ENCODE measurements at regions not wholly inside any gene's neighbourhood (a gene's known extent, or its start where the extent isn't known, plus 50 kb on each side); places are given as distances from the start of the nearest gene placed in this dataset.

DNA sequence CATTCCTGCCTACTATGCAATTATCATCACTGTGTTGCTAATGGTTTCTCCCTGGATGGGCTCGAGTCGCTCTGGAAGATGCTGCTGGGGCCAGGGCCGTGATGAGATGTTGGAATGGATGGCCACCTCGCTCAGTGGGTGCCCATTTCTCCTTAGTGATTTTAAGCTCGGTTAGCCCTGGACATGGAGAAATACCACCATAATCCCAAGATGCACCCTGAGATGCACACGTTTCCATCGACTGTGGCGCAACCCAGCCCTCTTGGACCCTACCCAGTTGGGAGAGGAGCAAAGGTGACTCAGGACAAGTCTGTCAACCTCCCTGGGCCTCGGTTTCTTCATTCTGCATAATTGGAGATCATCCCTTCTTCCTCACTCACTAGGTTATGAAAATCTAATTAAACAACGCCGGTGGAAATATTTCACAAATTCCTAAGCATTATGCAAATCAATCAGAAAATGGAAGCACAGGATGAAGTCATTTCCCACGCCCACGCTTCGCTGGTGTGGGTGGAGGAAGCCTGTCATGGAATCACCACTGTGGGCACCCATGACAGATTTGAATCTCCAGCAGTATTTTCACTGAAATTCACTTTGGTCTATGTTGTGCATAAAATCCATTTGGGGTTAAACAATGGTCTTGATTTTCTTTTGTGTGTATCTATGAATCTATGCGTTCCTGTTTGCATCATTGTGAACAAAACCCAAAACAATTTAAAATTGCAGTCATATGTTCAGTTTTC is 195.2 kb downstream of the AXIN2 start:
- DNase-seq (ENCODE audit: low read depth in 1 of 2, low spot score in 1 of 2): peak in 1 of 2 donors; percentile 57

DNA sequence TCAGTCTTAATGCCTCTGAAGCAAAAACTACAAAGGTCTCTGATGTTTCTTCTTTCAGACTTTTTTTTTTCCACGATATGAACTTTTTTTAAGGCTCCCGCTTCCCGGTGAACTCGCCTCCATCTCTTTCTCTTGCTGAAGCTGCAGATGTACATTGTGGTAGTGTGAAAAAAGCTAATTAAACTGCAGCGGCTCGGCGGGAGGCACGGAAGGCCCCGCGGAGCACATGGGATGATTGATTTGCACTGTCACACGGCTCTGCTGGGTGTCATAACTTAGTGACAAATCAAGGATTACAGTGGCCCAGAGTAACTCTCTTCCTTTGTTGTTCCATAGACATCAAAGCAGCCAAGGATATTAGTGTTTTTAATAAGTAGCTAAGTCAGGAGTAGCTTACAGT is 196.3 kb downstream of the AXIN2 start:
- no peak for DNase-seq (ENCODE audit: low read depth in 1 of 2, low spot score in 1 of 2)

DNA sequence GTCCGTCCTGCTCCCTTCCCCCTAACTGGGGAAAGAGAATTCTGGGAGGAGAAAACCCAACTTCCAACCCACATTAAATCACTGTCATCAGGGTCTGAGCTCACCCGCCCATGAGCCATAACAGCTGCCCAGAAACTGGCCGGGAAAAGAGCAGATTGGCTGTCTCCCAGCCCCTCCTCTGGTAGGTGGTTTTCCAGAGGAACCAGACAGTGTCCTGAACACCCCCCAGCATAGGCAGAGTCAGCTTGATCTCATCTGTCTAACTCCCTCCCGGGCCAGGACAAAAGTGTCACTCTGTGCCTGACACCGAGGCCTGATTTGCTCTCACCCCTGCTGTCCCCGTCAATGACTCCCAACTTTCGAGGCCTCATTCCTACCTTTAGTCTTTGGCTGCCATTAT is 197.0 kb downstream of the AXIN2 start:
- no peak for DNase-seq (ENCODE audit: low read depth in 1 of 2, low spot score in 1 of 2)

DNA sequence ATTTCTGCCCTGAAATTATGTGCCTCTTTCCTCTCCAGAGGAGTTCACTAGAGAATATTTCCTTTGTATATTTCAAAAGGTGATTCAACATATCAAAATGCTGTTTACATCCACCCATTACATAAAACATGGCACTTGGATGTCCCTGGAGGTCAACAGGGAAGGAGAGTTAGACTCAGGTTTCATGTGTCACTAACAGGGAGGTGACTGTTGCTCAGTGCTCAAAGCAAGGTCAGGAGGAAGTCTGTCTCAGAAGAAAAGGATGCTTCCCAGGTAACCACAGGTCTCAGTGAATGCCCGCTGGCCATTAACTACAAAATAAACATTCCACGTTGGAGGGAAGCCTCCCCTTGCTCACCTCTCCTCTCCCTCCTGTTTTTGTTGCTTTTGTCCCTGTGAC is 198.6 kb downstream of the AXIN2 start:
- DNase-seq (ENCODE audit: low read depth in 1 of 2, low spot score in 1 of 2): no peak

DNA sequence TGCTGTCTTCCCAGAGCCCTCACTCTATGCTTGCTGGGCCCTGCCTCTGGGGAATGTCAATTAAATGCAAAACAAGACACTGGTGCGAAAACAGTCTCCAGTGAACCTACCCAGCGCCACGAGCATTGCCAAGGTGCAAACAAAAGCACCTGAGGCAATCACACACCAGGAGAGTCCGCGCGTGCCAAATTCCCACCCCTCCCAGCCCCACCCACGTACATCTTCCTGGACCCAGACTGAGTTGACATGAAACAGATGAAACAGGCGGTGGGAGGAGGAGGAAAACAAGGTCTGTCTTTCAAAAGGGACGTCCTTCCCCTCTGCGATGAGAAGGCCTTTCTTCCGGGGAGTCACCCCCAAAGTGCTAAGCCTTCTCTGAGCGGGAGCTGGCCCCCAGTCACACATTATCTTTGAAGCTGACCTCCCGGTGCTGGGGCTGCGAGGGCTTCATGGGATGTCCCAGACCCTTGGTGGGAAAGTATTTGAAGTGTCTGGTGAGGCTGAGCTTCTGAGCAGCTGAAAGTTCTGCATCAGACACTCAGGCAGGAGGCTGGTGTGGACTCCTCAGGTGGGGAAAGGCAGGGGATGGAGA is 200.4 kb downstream of the AXIN2 start:
- DNase-seq (ENCODE audit: low read depth in 1 of 2, low spot score in 1 of 2): no peak

DNA sequence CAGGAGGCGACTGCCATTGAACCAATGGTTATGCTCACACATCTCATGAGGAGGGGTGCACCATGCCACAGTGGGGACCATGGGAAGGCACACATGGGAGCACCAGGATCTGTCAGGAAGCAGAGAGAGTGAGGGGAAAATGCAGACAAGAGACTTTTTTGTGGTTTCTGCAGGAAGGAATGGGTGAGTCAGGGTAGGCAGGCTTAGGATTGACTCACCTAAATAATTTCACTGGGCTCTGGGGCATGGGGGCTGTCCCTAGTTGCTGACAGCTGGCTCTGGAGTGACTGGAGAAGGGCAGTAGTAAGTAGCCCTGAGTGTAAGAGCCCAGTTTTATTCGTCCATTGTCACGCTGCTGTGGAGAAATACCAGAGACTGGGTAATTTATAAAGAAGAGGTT is 202.4 kb downstream of the AXIN2 start:
- no peak for DNase-seq (ENCODE audit: low read depth in 1 of 2, low spot score in 1 of 2)

DNA sequence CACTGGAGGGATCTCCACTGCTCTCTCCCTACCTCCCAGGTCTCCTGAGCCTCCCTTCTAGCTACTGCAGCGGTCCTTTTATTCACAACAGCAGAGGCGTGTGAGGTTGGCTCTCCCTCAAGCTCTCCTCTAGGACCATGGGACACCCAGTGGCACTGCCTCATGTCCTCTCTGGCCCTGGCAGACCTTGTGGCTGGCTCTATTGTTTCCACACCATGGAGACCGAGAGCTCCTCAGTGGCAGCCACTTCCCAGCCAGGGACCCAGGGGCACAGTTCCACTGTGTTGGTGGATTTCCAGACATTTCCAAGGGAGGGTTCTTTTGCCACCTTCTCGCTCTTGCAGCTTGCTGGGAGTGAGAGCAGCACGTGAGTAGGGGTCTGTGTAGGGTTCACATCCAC is 204.9 kb downstream of the AXIN2 start:
- no peak for DNase-seq (ENCODE audit: low read depth in 1 of 2, low spot score in 1 of 2)

DNA sequence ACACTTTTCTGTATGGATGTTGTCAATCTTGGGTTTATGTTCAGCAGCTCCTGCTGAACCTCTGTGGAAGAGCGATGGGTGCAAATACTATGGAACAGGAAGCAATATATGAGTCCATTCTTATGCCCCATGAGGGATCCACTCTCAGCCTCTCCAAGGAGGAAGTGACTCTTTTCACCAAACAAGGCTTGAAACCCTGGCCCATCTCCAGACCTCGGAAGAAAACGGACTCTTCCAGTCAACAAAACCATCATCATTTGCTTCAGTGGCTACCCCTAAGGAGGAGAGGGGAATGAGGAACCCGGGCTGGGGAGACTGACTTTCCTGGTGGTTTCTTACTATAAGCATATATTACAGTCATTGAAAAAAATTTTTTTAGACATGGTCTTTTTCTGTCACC is 206.2 kb downstream of the AXIN2 start:
- no peak for DNase-seq (ENCODE audit: low read depth in 1 of 2, low spot score in 1 of 2)

DNA sequence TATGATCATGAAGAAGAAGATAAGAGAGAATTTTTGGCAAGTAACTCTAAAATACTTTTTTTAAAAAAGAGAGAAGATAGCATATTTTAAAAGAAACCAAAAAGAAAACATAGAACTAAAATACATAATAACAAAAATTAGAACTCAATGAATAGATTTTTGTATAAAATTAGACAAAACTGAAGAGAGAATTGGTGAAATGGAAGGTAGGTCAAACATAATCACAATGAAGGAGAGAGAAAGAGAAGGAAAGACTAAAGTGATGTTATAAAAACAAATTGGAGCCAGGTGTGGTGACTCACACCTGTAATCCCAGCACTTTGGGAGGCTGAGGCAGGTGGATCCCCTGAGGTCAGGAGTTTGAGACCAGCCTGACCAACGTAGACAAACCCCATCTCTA is 211.5 kb downstream of the AXIN2 start:
- no peak for DNase-seq (ENCODE audit: low read depth in 1 of 2, low spot score in 1 of 2)

DNA sequence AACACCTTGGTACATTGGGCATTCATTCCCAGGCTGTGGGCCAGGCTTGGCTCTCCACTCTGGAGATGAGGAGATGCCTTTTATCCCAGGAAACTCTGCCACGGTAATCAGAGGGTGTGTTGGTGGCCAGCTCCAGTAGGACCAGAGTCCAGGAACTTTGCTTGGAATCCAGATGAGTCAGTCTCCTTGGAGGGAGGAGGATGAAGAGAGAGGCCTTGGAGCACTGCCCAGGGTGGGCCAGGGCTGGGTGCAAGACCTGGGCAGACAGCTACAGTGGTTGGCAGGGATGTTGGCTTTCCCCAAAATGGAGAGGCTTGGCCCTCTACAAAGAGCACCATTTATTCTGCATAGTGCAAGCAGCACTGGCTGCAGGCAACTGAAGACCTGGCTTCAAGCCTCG is 209.0 kb downstream of the RGS9 start:
- no peak for DNase-seq (ENCODE audit: low read depth in 1 of 2, low spot score in 1 of 2)

DNA sequence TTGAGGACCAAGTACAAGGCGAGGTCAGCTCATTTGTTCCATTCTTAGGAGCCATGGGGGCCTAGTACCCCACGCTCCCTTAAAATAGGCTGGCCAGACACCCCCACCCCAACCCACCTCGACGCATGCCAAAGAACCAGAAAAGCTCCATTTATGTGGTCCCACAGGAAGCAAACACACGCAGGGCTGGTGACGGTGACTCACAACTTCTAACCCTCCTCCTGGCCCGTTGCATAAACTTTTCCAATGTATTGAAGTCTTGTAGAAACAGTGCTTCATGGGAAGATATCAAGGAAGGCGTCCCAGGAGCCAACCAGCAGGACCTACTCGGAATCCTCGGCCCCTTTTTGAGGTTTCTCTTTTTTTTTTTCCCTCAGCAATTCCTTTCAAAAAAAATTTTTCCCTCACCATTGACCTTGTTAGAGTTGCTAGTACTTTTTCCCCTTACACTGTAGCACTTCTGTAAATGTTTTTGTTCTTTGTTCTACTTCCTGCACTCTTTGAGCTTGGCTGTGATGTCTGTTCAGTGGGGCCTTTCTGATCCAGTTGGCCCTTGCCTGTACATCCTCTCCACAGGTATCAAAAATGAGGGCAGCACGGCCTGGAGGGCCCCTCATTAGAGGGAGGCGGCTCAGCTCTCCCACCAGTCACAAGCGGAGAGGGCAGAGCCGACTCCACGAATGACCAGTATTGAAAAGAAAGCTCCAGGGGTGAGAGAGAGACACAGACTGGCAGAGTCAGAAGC is 208.3 kb downstream of the RGS9 start:
- no peak for DNase-seq (ENCODE audit: low read depth in 1 of 2, low spot score in 1 of 2)

DNA sequence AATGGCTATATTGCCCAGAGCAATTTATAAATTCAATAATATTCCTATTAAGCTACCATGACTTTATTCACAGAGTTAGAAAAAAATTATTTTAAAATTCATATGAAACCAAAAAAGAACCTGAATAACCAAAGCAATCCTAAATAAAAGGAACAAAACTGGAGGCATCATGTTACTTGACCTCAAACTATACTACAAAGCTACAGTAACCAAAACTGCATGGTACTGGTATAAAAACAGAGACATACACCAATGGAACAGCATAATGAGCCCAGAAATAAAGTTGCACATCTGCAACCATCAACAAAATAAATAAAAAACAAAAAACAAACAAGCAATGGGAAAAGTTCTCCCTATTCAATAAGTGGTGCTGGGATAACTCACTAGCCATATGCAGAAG is 203.2 kb downstream of the RGS9 start:
- no peak for DNase-seq (ENCODE audit: low read depth in 1 of 2, low spot score in 1 of 2)

DNA sequence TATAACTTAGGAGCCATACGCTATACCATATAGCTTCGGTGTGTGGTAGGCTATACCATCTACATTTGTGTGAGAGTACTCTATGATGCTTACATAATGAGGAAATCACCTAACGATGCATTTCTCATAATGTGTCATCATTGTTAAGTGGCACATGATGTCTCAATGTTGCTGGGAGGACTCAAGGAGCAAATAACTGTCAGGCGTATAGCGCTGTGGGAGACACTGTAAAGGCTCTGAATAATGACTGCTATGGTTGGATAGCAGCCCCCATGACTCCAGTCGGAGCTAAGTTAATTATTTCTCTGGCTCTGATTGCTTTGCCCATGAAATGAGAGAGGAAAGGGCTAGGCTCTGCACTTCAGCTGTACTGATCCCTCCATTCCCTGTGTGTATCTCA is 197.2 kb downstream of the RGS9 start:
- DNase-seq (ENCODE audit: low read depth in 1 of 2, low spot score in 1 of 2): no peak

DNA sequence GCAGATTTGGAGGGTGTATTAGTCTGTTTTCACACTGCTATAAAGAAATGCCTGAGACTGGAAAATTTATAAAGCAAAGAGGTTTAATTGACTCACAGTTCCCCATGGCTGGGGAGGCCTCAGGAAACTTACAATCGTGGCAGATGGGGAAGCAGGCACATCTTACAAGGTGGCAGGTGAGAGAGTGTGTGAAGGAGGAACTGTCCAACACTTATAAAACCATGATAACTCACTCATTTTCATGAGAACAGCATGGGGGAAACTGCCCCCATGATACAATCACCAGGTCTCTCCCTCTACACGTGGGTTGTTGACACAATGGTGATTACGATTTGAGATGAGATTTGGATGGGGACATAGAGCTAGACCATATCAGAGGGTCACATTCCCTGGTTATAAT is 195.6 kb downstream of the RGS9 start:
- DNase-seq (ENCODE audit: low read depth in 1 of 2, low spot score in 1 of 2): no peak

DNA sequence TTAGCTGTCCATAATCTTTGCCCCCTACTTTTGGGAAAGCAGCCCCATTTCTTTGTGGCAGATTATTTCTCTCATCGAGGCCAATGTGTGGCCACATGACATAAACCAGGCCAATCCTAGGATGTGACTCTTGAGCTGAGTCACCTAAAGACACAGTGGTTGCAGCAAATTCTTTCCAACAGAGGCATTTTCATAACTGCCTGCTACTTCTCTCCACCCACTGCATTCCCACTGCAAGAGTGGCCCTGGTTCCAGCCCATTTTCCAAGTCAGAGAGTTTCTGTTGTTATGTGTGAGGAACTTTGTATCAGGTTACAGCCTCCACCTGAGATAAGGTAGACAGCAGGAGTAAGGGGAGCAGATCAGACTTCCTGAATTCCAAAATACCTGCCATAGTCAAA is 195.2 kb downstream of the RGS9 start:
- DNase-seq (ENCODE audit: low read depth in 1 of 2, low spot score in 1 of 2): no peak

DNA sequence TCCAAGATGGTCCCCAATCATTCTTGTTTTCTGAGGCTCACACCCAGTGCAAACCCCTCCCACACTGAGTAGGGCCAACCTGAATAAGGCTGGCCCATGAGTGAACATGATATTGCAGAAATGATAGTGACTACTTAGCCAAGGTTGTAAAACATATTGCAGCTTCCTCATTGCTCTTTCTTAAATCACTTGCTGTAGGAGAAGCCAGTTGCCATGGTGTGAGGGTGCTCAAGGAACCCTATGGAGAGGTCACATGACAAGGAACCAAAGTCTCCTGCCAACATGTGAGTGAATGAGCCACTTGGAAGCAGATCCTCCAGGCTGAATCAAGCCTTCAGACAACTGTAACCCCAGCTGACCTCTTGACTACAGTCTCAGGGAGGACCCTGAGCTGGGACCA is 191.4 kb downstream of the RGS9 start:
- no peak for DNase-seq (ENCODE audit: low read depth in 1 of 2, low spot score in 1 of 2)

DNA sequence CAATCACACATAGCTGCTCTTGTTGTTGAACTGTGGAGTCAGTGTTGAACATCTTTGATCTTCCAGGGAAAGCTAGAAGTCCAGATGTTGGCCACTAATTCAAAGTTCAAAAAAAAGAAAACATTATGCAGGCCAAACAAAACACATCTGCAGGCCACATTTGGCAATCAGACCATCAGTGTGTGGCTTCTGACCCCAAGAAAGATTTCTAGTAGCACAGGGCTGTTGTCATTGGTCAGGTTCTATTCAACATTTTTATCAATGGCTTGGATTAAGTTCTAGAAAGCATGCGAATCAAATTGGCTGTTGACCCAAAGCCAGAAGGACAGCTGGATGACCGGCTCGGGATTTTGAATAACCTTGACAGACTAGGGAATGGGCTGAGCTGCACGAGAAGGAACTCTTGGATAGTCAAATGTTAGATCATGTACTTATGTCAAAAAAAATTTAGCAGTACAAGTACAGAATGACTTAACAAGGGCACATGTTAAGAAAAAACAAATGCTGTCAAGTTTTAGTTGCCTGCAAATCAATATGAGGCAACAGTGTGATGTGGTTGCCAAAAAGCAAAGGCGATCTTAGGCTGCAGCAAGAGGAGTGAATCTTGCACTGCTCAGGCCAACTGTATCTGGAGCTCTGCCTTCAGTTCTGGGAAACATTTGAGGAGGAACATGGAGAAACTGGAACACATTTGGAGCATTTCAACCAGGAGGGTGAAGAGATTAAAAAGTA is 187.6 kb downstream of the RGS9 start:
- DNase-seq (ENCODE audit: low read depth in 1 of 2, low spot score in 1 of 2): no peak

DNA sequence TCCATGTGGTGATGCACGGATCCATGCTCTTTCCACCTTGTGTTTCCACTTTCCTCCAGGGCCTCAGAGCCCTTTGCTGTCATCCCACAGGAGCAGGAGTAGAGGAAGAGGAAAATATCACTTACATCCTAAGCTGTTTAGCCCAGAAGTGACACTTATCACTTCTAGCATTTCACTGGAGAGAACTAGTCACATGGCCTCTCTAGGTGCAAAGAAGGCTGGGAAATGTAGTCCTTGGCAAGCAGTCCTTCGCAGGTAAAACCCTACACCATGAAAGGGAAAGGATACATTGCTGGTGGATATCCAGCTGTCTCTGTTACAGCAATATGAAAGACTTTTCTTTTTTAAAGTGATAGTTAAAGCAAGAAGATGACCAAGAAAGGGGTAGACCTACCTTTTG is 185.9 kb downstream of the RGS9 start:
- no peak for DNase-seq (ENCODE audit: low read depth in 1 of 2, low spot score in 1 of 2)

DNA sequence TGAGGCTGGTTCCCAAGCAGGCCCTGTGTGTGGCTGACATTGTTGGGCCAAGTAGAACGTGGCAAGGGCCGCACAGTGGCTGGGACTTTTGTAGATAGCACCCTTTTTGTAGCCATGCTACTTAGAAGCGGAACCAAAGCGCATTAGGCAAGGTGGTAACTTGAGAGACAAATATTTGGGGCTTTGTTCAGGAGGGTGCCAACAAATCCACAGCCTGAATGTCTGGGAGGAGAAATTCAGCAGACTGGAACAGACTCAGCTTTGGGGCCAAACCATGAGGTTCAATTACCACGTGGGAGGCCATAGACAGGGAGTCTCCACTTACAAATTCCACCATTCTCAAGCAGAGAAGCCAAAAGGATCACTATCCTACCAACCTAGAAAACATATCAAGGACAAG is 183.7 kb downstream of the RGS9 start:
- no peak for DNase-seq (ENCODE audit: low read depth in 1 of 2, low spot score in 1 of 2)

DNA sequence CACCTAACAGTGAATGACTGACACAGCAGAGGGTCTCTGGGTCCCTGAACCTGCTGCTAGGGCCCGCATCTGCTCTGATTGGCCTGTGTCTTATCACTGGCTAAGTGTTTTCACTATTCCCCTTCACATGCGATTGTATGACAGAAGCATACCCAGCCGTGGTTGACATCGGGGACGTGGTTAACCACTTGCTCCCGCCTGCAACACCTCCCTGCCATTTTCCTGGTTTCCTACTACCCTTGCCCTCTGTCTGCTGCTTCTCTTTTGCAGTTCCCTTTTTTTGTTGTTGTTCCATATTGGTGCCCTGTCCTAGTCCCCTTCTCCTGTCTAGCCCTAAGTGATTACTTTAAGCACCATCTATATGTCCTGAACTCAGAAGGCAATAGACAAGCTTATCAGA is 177.0 kb downstream of the RGS9 start:
- DNase-seq (ENCODE audit: low read depth in 1 of 2, low spot score in 1 of 2): no peak

DNA sequence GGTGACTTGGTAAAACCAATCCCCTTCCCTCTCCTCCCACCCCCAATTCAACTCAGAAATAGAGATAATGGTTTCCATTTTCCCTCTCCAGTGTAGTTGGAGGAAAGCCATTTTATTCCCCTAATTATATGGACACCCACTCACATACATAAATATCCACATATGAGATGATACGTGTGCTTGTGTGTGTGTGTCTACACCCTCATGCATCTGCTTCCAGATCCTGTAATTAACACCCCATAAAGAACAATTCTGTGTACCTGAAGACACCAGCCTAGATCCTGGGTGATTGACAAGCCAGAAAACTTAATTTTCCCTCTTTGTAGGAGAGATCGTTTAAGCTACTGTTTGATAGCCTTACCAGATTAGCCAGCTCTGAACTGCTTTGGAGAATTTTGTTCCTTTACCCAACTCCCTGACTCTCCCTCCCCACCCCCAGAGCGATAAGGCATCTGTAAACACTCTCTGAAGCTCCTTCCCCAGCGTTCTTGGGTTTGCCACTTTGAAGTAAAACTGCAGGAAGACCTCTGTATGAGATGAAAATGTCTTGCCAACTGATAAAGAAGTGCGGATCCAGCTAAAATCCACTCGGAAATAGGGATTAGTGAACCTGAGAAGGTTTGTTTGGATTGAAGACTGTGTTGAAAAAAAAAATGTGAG is 175.7 kb downstream of the RGS9 start:
- no peak for DNase-seq (ENCODE audit: low read depth in 1 of 2, low spot score in 1 of 2)
